HCEC 1CT (cell line): ENCODE measurements at regions not wholly inside any gene's neighbourhood (a gene's known extent, or its start where the extent isn't known, plus 50 kb on each side); places are given as distances from the start of the nearest gene placed in this dataset.
"Not testable (repeated sequence)": the region's sequence is repeated elsewhere in the genome, so short reads cannot be mapped to it uniquely, and the experiment has no call there.

Experiments used
- DNase-seq: peaks from one replicate; pipeline ENCODE4 v3.0.0-alpha.2; 2017

- no peak for DNase-seq
These were observed 90.6 kb upstream of the BCL2L14 start for GRCh38 chr12:11980115-11980514.

- DNase-seq = no peak
These were observed 89.5 kb upstream of the BCL2L14 start for GRCh38 chr12:11981121-11981733.

DNA sequence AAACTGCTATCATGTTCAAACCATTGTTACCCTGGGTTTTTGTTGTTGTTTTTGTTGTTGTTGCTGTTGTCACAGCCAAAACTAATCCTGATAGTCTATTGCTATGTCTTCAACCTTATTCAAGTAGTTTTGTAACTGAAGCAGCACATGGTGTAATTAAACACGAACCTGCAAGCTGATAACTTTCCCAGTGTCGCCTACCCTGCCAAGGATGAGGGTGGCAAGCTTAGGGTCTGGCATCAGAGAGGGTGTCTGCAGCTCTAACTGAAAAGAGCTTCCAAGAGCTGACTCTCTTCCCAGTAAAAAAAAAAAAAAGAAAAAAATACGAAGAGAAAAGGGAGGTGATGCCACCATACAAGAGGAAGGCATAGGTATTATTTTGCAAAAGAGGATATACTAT, 86.3 kb upstream of the BCL2L14 start:
- DNase-seq = no peak

GRCh38 chr12:11986165-11986564, 84.6 kb upstream of the BCL2L14 start:
- DNase-seq = no peak

DNA sequence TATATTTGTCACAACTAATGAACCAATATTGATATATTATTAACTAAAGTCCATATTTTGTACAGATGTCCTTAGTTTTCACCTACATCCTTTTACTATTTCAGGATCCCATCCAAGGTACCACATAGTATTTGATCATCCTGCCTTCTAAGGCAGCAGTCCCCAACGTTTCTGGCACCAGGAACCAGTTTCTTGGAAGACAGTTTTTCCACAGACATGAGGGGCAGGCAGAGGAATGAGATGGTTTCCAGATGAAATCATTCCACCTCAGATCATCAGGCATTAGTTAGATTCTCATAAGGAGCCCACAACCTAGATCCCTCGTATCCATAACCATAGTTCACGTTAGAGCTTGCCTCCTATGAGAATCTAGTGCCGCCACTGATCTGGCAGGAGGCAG, 82.8 kb upstream of the BCL2L14 start:
- no peak for DNase-seq

GRCh38 chr12:11991604-11992003, 79.1 kb upstream of the BCL2L14 start:
- no peak for DNase-seq

GRCh38 chr12:11992515-11992914, 78.2 kb upstream of the BCL2L14 start:
- DNase-seq = no peak

- not testable (repeated sequence) for DNase-seq
These were observed 72.3 kb upstream of the BCL2L14 start for GRCh38 chr12:11998307-11998943.

DNA sequence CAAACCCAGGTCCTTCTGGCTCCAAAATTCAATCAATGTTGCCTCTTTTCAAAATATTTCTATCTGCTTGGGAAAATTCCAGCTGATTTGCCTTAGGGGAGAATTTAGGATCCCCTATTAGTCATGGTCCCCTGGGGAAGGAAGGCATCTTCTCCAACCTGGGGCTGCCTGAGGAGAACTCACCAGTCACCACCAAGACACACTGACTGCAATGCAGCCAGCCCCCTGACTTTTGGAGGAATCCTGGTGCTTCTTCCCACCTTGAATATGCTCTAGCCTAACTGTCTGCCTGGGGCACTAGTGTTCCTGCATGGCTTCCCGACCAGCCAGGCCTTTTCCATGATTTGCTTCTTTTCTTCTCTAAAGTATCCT, 71.8 kb upstream of the BCL2L14 start:
- DNase-seq = no peak

- no peak for DNase-seq
These were observed 67.1 kb upstream of the BCL2L14 start for GRCh38 chr12:12003609-12004008.

- no peak for DNase-seq
These were observed 66.2 kb upstream of the BCL2L14 start for GRCh38 chr12:12004524-12004923.

DNA sequence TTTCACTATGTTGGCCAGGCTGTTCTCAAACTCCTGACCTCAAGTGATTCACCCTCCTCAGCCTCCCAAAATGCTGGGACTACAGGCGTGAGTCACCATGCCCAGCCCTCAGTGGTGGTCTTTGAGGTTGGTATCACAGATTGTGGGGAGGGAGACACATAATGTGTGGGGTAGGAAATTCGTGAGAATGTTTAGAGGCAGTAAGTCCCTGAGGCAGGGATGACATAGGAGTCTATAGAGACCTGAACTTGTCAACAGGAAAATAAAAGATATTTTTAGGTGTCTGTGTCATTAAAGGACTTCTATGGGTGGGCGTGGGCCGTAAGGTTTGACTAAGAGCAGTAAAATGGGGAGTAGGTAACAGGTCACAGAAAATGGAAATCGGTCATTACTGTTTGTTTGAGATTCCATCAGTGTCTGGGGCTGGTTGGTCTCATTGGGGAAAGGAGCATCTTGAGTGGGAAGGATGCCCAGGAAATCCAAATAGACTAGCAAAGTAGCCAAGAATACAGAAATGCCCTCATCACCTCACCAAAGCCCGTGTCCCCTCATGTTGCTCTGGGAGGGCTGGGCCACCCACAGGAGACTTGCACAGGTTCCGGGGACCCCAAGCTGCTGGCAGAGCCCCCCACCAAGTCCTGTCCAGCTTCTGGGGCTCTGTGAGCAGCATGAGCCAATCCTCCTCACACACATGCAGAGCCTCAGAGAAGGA, 63.6 kb upstream of the BCL2L14 start:
- DNase-seq = no peak

DNA sequence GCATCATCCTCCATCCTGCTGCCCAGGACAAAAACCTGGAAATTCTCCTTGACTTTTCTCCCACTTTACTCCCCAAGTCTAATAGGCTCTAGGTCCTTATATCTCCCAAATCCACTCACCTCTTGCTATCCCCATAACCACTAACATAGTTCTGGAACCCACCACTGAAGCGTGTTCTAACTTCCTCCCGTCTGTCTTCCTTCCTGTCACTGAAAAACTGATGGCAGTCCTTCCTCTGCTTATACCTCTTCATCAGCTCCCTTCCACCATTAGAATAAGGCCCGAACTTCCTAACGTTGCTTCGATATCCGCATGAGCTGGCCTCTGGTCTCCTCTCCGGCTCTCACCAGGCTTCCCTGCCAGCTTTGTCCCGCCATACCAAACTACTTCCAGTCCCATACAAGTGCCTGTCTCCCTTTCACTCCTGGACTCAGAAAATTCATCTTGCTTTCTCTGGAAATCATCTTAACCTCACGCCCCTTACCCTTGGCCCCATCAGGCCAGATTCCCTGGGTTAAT, 63.0 kb upstream of the BCL2L14 start:
- DNase-seq = no peak

DNA sequence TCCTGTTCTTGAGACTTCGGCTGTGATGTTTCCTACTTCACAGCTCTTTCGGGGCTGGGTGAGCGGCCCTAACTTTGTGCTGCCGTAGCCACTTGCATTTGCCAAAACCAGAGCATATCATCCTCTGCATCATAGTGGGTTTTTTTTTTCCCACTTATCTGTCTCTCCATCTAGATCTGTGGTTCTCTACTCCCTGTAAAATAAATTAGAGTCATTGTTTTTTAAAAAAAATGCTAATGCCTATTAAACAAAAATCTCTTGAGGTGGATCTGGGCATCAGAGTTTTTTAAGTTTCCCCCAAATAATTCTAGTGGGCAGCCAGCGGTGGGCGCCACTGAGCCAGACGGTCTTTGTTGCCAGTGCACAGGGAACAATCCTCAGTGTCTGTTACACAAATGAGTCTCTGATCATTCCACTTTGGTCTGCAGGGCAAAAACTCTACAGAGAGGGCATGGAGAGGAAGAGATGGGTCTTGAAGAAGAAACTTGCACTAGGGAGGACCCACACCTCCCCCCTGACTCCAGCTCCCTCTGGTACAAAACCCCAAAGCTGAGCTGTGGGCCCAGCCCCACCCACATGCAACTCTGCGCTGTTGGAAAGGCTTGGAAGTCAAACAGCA, 62.4 kb upstream of the BCL2L14 start:
- no peak for DNase-seq

- DNase-seq = no peak
These were observed 61.7 kb upstream of the BCL2L14 start for GRCh38 chr12:12008931-12009611.

DNA sequence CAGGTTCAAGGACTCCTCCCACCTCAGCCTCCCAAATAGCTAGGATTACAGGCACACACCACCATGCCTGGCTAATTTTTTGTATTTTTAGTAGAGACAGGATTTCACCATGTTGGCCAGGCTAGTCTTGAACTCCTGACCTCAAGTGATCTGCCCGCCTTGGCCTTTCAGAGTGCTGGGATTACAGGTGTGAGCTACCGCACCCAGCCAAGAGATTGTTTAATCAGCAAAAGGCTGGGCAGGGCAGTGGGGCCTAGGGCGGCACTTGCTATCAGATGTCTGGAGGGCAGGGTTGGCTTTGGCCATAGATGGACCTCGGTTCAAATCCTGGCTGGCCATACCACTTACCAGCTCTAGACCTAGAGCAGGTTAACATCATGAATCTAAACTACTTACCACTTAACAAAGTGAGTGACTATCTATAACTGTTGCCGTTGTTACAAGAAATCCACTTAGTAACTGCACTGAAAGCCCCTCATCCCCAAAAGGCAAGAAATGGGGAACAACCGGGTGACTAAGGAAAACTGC, 60.9 kb upstream of the BCL2L14 start:
- DNase-seq = not testable (repeated sequence)

DNA sequence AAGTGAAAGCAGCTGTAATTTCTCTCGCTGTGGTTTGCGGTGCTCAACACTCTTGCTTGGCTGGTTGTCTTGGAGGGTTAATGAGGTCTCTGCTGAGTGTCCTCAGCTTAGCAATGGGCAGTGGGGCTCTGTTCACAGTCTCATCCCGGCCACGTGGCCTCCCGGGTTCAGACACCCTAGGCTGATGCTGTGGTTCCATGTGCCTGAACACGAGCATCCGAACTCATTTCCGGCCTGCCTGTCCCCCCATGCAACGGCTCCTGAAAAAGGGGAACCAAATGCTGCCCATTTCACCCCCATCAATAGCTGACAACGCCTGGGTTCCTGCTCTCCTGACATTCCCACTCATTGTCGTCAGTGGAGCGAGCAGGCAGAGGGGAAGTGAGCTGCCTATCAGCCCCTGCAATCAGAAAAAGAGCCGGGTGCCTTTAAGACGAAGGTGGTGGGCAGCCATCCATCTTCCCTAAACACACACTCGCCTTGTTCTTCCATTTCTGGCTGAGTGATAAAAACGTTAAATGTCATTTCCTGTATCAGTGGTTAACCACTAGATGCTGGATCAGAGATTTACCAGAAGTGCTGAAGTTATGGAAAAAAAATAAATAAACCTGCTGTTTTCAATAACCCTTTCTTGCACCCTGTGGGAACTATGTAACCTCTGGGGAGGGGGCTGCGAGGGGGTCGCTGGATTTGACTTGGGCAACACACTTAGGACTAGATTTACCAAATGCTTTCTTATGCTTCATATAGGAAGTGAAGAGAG, 60.3 kb upstream of the BCL2L14 start:
- DNase-seq = peak; percentile 27

GRCh38 chr12:12011880-12012260, 58.9 kb upstream of the BCL2L14 start:
- no peak for DNase-seq

DNA sequence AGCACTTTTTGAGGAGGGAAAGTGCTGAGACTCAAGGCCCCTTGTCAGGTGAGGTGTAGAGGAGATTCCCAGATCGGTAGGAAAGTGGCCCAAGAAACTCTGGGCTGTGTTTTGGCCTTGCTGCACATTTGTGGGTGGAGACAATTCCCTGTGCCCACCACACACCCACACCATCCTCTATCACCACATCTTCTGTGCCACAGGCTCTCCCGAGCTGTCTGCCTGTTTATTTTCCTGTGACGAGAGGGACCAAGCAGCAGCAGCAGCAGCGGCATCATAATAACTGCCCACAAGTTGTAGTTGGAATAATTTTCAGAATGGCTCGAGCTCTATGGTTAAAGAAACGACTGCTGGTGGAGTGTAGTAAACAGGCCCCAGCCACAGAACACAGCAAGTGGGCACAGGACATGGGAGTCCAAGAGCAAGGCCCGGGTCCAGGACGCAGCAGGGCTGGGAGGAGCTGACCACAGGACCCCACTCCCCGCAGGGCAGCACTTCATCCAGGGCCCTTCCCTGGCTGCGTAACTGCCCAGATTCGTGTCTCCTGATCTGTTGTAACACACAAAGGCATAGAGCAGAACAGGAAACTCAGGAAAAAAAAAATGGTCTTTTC, 55.6 kb upstream of the BCL2L14 start:
- DNase-seq = no peak

DNA sequence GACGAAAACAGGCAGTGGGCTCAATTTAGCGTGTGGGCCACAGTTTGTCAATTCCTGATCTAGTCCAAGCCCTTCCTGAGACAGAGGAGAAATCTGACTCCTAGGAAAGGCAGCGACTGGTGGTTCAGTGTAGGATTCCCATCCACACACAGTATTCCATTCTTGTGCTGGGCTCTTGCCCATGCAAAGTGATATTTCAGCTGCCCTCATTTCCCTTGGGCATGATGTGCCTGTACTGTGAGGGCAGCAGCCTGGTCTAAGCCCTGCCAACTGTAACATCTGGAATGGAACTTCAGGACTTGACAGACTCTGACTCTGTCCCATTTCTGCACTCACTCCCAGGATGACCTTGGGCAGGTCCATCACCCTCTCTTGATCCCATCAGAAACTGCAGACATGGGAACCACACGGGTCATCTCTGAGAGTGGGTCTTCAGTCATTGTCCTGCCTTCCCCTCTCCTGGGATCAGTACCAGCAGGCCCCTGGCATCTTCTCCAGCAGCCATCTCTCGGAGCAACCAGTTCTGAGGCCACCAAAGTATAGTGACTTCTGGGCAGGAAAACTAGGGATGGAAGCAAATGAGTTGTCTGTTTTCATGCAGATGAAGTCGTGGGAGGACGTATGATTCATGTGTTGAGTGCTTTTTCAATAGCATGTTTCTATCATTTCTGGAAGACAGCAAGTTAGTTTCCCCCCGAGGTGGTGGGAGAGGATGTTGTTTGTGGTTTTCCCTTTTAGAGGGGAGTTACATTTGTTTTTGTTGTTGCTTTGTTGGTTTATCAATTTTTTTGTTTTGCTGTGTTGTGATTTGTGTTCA, 54.2 kb upstream of the BCL2L14 start:
- no peak for DNase-seq

DNA sequence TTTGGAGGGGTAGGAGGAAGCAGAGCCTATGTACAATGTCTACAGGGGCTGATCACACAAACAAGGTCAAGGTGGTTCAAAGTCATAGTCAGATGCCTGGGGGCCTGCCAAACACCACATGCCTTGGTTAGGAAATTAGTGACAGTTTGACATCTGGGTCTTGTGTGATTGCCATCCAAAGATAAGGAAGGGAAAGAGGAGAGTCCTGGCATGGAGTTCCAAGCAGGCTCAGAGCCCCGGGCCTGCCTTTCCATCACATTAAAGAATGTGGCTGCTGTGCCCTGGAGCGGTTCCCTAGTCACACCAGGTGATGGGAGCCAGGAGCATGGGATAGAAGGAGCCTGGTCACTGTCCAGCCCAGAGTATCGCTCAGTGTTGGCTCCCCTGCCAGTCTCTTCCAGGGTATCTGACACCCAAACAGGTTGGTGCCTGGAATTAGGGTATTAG, 53.6 kb upstream of the BCL2L14 start:
- no peak for DNase-seq
